ENCODE measurements at regions not wholly inside any gene's neighbourhood (a gene's known extent, or its start where the extent isn't known, plus 50 kb on each side); places are given as distances from the start of the nearest gene placed in this dataset.

DNA sequence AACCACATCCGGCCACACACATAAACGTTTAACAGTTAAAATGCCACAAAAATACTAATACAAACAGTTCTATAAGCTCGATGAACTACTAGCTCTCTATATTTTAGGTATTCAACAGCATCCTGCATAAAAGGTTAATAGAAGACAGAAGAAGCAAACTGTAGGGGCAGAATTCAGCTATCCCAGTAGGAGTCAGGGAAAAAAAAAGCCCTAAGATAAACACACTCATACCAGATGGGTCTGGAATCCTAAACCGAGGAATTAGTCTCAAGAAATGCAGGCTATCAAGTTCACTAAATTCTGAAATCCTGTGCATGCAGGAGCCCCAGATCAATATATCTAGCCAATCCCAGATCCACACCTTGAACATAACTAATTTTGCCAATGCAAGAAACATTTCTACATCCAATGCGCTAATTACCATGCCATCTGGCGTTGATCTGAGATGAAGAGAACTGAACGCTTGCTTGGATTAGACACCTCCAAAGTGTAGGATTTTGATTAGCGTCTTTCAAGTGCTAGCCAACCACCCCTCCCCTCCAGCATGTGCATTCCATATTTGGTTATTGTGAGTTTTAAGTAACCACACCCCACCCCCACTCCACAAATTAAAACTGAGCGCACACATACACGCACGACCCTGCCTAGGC lies 512.2 kb upstream of the INTU start:
- Histone ChIP-seq H3K27ac (ENCODE audit: low read depth, low read length) (no peak overlapping the region), H3K4me3 (ENCODE audit: low read length) (no peak overlapping the region), H3K9me3 (ENCODE audit: low read length) (no peaks in the 10 kb centered on the region), H3K4me1 (ENCODE audit: insufficient read depth, low read length) (no peaks in the 10 kb centered on the region), H3K27me3 (ENCODE audit: insufficient read depth, low read length, poor library complexity, severe bottlenecking) (no peaks in the 10 kb centered on the region), H3K36me3 (ENCODE audit: insufficient read depth, low read length) (no peaks in the 10 kb centered on the region)
- ChIA-PET CTCF (no interaction called here), POLR2A (no interaction called here)
- Mint-ChIP-seq H3K9me3 (peaks cover 0 to 32% (median 3%) of the 10 kb centered on the region in 5 donors), H3K4me3 (no peak overlapping the region), H3K4me1 (no peaks in the 10 kb centered on the region), H3K27ac (no peak overlapping the region), H3K36me3 (no peaks in the 10 kb centered on the region), H3K27me3 (no peaks in the 10 kb centered on the region)
- DNase-seq: no peak

GRCh38 chr4:127124919-127125318 lies 507.8 kb upstream of the INTU start:
- no peaks in the 10 kb centered on the region for H3K27me3 ChIP-seq (ENCODE audit: insufficient read depth, low read length, poor library complexity, severe bottlenecking)
- ChIA-PET POLR2A (no interaction called here), CTCF (no interaction called here)
- no peak overlapping the region for H3K4me3 ChIP-seq (ENCODE audit: low read length)
- Mint-ChIP-seq H3K4me3 (no peak overlapping the region), H3K36me3 (no peaks in the 10 kb centered on the region), H3K9me3 (peaks cover 2 to 24% (median 5%) of the 10 kb centered on the region in 5 donors), H3K27me3 (no peaks in the 10 kb centered on the region), H3K27ac (no peak overlapping the region), H3K4me1 (no peaks in the 10 kb centered on the region)
- no peaks in the 10 kb centered on the region for H3K4me1 ChIP-seq (ENCODE audit: insufficient read depth, low read length)
- no peaks in the 10 kb centered on the region for H3K36me3 ChIP-seq (ENCODE audit: insufficient read depth, low read length)
- no peak overlapping the region for H3K27ac ChIP-seq (ENCODE audit: low read depth, low read length)
- no peaks in the 10 kb centered on the region for H3K9me3 ChIP-seq (ENCODE audit: low read length)
- no peak for DNase-seq

GRCh38 chr4:127126718-127127117 lies 506.0 kb upstream of the INTU start:
- Histone ChIP-seq H3K9me3 (ENCODE audit: low read length) (no peaks in the 10 kb centered on the region), H3K36me3 (ENCODE audit: insufficient read depth, low read length) (no peaks in the 10 kb centered on the region), H3K27me3 (ENCODE audit: insufficient read depth, low read length, poor library complexity, severe bottlenecking) (no peaks in the 10 kb centered on the region), H3K4me3 (ENCODE audit: low read length) (no peak overlapping the region), H3K27ac (ENCODE audit: low read depth, low read length) (no peak overlapping the region), H3K4me1 (ENCODE audit: insufficient read depth, low read length) (no peaks in the 10 kb centered on the region)
- H3K4me3 Mint-ChIP-seq: no peak overlapping the region
- no peak for DNase-seq
- ChIA-PET CTCF (no interaction called here), POLR2A (no interaction called here)
- H3K4me1 Mint-ChIP-seq: no peaks in the 10 kb centered on the region
- no peak overlapping the region for H3K27ac Mint-ChIP-seq
- H3K9me3 Mint-ChIP-seq: peaks cover 2 to 20% (median 10%) of the 10 kb centered on the region in 5 donors
- no peaks in the 10 kb centered on the region for H3K36me3 Mint-ChIP-seq
- no peaks in the 10 kb centered on the region for H3K27me3 Mint-ChIP-seq

DNA sequence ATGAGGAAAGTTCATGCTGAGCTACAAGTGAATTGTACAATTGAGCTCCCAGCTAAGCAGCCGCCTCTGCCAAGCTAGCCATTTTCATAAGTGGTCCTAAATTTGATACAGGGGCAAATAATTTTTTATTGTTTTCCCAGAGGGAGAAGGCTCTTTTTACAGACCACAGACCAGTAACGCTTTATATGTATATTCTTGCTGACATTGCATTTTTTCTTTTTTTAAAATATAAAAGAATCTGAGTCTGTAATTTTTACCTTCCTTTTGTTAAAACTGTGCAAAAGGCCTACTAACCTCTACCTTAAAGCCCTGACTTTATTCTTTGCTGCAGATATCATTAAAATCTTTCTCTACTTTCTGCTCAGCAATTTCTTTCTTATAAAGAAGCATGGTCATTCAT lies 501.2 kb upstream of the INTU start:
- CTCF ChIA-PET: no interaction called here
- no peaks in the 10 kb centered on the region for H3K9me3 ChIP-seq (ENCODE audit: low read length)

GRCh38 chr4:127134490-127134889 lies 498.3 kb upstream of the INTU start:
- CTCF ChIA-PET: no interaction called here
- no peaks in the 10 kb centered on the region for H3K4me1 Mint-ChIP-seq
- H3K4me3 Mint-ChIP-seq: no peak overlapping the region
- Histone ChIP-seq H3K27ac (ENCODE audit: low read depth, low read length) (no peak overlapping the region), H3K9me3 (ENCODE audit: low read length) (no peaks in the 10 kb centered on the region), H3K4me3 (ENCODE audit: low read length) (no peak overlapping the region), H3K4me1 (ENCODE audit: insufficient read depth, low read length) (no peaks in the 10 kb centered on the region), H3K27me3 (ENCODE audit: insufficient read depth, low read length, poor library complexity, severe bottlenecking) (no peaks in the 10 kb centered on the region), H3K36me3 (ENCODE audit: insufficient read depth, low read length) (no peaks in the 10 kb centered on the region)
- H3K36me3 Mint-ChIP-seq: no peaks in the 10 kb centered on the region
- H3K9me3 Mint-ChIP-seq: peaks cover 1 to 22% (median 4%) of the 10 kb centered on the region in 5 donors
- DNase-seq: no peak
- no peaks in the 10 kb centered on the region for H3K27me3 Mint-ChIP-seq
- no peak overlapping the region for H3K27ac Mint-ChIP-seq
- POLR2A ChIA-PET: no interaction called here

More for the DNA sequence above, 501.2 kb upstream of the INTU start:
- POLR2A ChIA-PET: no interaction called here
- H3K4me1 ChIP-seq (ENCODE audit: insufficient read depth, low read length): no peaks in the 10 kb centered on the region
- H3K4me3 Mint-ChIP-seq: no peak overlapping the region
- DNase-seq: no peak
- H3K27ac Mint-ChIP-seq: no peak overlapping the region
- H3K27ac ChIP-seq (ENCODE audit: low read depth, low read length): no peak overlapping the region
- no peaks in the 10 kb centered on the region for H3K36me3 ChIP-seq (ENCODE audit: insufficient read depth, low read length)
- no peaks in the 10 kb centered on the region for H3K27me3 Mint-ChIP-seq
- H3K9me3 Mint-ChIP-seq: peaks cover 2 to 18% (median 6%) of the 10 kb centered on the region in 5 donors
- H3K4me3 ChIP-seq (ENCODE audit: low read length): no peak overlapping the region
- no peaks in the 10 kb centered on the region for H3K4me1 Mint-ChIP-seq
- H3K27me3 ChIP-seq (ENCODE audit: insufficient read depth, low read length, poor library complexity, severe bottlenecking): no peaks in the 10 kb centered on the region
- H3K36me3 Mint-ChIP-seq: no peaks in the 10 kb centered on the region

- DNase-seq: no peak
- Histone ChIP-seq H3K4me1 (ENCODE audit: insufficient read depth, low read length) (no peaks in the 10 kb centered on the region), H3K27ac (ENCODE audit: low read depth, low read length) (no peak overlapping the region), H3K9me3 (ENCODE audit: low read length) (no peaks in the 10 kb centered on the region), H3K36me3 (ENCODE audit: insufficient read depth, low read length) (no peaks in the 10 kb centered on the region), H3K4me3 (ENCODE audit: low read length) (no peak overlapping the region), H3K27me3 (ENCODE audit: insufficient read depth, low read length, poor library complexity, severe bottlenecking) (no peaks in the 10 kb centered on the region)
- Mint-ChIP-seq H3K27me3 (no peaks in the 10 kb centered on the region), H3K4me3 (no peak overlapping the region), H3K9me3 (peaks cover 0 to 13% (median 0%) of the 10 kb centered on the region in 5 donors), H3K4me1 (no peaks in the 10 kb centered on the region), H3K27ac (no peak overlapping the region), H3K36me3 (no peaks in the 10 kb centered on the region)
- CTCF ChIA-PET: no interaction called here
- POLR2A ChIA-PET: no interaction called here
Observed at GRCh38 chr4:127138586-127138985, 494.2 kb upstream of the INTU start.

GRCh38 chr4:127139788-127140286 lies 492.9 kb upstream of the INTU start:
- no peak overlapping the region for H3K27ac ChIP-seq (ENCODE audit: low read depth, low read length)
- no peaks in the 10 kb centered on the region for H3K4me1 Mint-ChIP-seq
- ChIA-PET CTCF (no interaction called here), POLR2A (no interaction called here)
- H3K4me3 ChIP-seq (ENCODE audit: low read length): no peak overlapping the region
- H3K4me3 Mint-ChIP-seq: no peak overlapping the region
- no peaks in the 10 kb centered on the region for H3K4me1 ChIP-seq (ENCODE audit: insufficient read depth, low read length)
- H3K9me3 ChIP-seq (ENCODE audit: low read length): no peaks in the 10 kb centered on the region
- no peak overlapping the region for H3K27ac Mint-ChIP-seq
- peaks cover 0 to 12% (median 0%) of the 10 kb centered on the region in 5 donors for H3K9me3 Mint-ChIP-seq
- no peaks in the 10 kb centered on the region for H3K36me3 ChIP-seq (ENCODE audit: insufficient read depth, low read length)
- DNase-seq: no peak
- H3K27me3 Mint-ChIP-seq: no peaks in the 10 kb centered on the region
- no peaks in the 10 kb centered on the region for H3K27me3 ChIP-seq (ENCODE audit: insufficient read depth, low read length, poor library complexity, severe bottlenecking)
- H3K36me3 Mint-ChIP-seq: no peaks in the 10 kb centered on the region

- ChIA-PET CTCF (no interaction called here), POLR2A (no interaction called here)
- Histone ChIP-seq H3K4me3 (ENCODE audit: low read length) (no peak overlapping the region), H3K27ac (ENCODE audit: low read depth, low read length) (no peak overlapping the region), H3K4me1 (ENCODE audit: insufficient read depth, low read length) (no peaks in the 10 kb centered on the region), H3K27me3 (ENCODE audit: insufficient read depth, low read length, poor library complexity, severe bottlenecking) (no peaks in the 10 kb centered on the region), H3K36me3 (ENCODE audit: insufficient read depth, low read length) (no peaks in the 10 kb centered on the region), H3K9me3 (ENCODE audit: low read length) (no peaks in the 10 kb centered on the region)
- H3K9me3 Mint-ChIP-seq: peaks cover 0 to 12% (median 0%) of the 10 kb centered on the region in 5 donors
- no peak overlapping the region for H3K4me3 Mint-ChIP-seq
- DNase-seq: no peak
- no peak overlapping the region for H3K27ac Mint-ChIP-seq
- no peaks in the 10 kb centered on the region for H3K27me3 Mint-ChIP-seq
- no peaks in the 10 kb centered on the region for H3K36me3 Mint-ChIP-seq
- H3K4me1 Mint-ChIP-seq: no peaks in the 10 kb centered on the region
Observed at GRCh38 chr4:127140306-127140705, 492.5 kb upstream of the INTU start.
